AG10803 (cell line): ENCODE measurements at regions not wholly inside any gene's neighbourhood (a gene's known extent, or its start where the extent isn't known, plus 50 kb on each side); places are given as distances from the start of the nearest gene placed in this dataset.

Experiments
- DNase-seq: peaks from one replicate; pipeline ENCODE4 v3.0.0; 2010; ENCODE audit warnings: low read depth
- H3K4me3 ChIP-seq: 2 replicates; pipeline ENCODE4 v1.5.1; 2011; ENCODE audit warnings: mild to moderate bottlenecking, low read length, control low read depth
- TF ChIP-seq, protein P1 (sequence below): conservative IDR thresholded peaks from 2 replicates; pipeline ENCODE4 v1.5.1; 2011; ENCODE audit warnings: mild to moderate bottlenecking, low read length, control low read depth, inconsistent platforms

DNA sequence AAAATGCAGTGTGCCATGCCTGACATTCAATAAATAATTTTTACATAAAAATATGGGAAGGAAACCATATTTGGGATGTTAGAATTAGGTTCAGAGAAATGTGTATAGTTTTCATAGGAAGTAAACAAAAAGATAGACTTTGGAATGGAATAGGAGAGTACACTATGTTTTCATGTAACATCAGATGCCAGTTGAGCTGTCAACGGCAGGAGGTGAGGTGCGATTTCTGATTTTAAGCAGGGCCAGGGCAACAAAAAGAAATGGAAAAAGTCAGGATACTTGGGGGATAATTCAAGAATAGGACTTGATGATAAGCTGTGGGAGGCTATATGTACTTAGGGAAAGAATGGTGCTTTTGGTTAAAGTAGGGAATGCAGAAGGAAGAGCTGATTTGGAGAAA, 639.5 kb downstream of the OTOL1 start:
- H3K4me3 ChIP-seq: no peak overlapping the region
- TF ChIP-seq, protein P1, sequence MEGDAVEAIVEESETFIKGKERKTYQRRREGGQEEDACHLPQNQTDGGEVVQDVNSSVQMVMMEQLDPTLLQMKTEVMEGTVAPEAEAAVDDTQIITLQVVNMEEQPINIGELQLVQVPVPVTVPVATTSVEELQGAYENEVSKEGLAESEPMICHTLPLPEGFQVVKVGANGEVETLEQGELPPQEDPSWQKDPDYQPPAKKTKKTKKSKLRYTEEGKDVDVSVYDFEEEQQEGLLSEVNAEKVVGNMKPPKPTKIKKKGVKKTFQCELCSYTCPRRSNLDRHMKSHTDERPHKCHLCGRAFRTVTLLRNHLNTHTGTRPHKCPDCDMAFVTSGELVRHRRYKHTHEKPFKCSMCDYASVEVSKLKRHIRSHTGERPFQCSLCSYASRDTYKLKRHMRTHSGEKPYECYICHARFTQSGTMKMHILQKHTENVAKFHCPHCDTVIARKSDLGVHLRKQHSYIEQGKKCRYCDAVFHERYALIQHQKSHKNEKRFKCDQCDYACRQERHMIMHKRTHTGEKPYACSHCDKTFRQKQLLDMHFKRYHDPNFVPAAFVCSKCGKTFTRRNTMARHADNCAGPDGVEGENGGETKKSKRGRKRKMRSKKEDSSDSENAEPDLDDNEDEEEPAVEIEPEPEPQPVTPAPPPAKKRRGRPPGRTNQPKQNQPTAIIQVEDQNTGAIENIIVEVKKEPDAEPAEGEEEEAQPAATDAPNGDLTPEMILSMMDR: no peak
- DNase-seq: no peak

- H3K4me3 ChIP-seq: no peak overlapping the region
- DNase-seq: no peak
- TF ChIP-seq, protein P1: no peak
Measured at GRCh38 chr3:162138509-162138908, 641.9 kb downstream of the OTOL1 start.

- no peak for DNase-seq
- TF ChIP-seq, protein P1: no peak
- H3K4me3 ChIP-seq: no peak overlapping the region
Measured at GRCh38 chr3:162139841-162140240, 643.2 kb downstream of the OTOL1 start.

DNA sequence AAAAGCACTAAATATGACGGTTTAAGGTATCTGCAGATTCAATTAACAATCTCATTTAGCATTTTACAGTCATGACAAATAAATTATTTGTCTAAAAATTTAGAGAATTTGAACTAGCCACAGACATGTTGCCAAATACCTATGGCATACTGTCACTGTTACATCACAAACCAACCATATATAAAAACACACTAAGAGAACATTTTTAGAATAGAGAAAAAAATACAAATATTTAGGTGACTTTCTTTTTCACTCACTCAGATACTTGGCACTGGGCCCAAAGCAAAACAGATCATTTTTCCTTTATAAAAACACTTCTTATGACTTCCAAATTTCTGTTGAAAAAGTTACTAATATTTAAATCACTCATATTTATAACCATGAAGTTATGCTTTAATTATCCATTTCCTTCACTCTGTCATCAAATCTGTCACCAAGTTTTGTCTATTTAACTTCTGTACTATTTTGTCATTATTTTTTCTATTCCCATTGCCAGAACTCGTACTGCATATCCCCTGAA, 644.7 kb downstream of the OTOL1 start:
- TF ChIP-seq, protein P1: no peak
- H3K4me3 ChIP-seq: no peak overlapping the region
- peak; percentile 74 for DNase-seq

DNA sequence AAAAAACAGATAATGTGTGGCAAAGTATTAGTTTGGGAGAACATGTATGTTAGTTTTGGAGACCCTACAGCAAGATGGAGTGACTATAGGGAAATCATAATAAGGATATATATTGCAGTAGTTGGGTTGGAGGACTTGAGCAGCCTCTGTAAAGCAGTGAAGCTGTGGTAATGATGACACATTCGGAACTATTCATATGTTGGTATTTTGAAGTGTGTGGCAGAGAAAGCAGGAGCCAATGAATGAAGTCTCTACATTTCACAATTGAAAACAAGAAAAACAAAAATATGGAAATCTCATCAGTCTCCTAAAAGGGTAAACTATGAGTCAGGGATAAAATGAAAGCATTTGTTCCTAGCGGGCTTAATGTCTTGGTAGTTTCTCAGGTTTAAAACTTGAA, 645.9 kb downstream of the OTOL1 start:
- TF ChIP-seq, protein P1: no peak
- no peak overlapping the region for H3K4me3 ChIP-seq
- peak; percentile 66 for DNase-seq

GRCh38 chr3:162143180-162143579, 646.6 kb downstream of the OTOL1 start:
- TF ChIP-seq, protein P1: no peak
- no peak overlapping the region for H3K4me3 ChIP-seq
- DNase-seq: no peak

DNA sequence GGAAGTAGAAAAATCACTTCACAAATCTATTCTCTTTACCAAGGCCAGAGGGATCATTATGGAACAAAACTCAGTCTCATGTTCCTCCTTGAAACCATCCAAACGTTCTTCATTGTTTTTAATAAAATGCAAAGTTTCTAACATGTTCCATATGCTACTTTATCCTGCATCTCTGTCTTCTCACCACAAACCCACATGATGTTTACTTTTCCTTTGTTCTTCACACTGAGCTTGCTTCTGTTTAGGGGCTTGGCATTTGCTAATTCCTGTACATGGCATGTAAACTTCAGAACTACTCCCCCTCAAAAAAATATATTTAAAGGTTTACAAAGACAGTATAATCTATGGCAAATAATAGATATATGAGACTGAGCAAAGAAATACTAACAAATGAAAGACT, 651.4 kb downstream of the OTOL1 start:
- no peak overlapping the region for H3K4me3 ChIP-seq
- TF ChIP-seq, protein P1: no peak
- no peak for DNase-seq
